MM.1S (cell line): ENCODE measurements at regions not wholly inside any gene's neighbourhood (a gene's known extent, or its start where the extent isn't known, plus 50 kb on each side); places are given as distances from the start of the nearest gene placed in this dataset.

ENCODE experiments used
- CTCF ChIP-seq: fragments of 300-600 bp; sonication (generic); IDR thresholded peaks from 2 replicates; pipeline ENCODE4 v1.5.1; 2016; ENCODE audit warnings: antibody characterized with exemption, low read length, mixed read lengths
- EZH2 ChIP-seq: fragments of 300-600 bp; sonication (generic); optimal IDR thresholded peaks from 2 replicates; pipeline ENCODE3; 2017; ENCODE audit warnings: low read depth, mild to moderate bottlenecking, antibody characterized with exemption, low read length, mixed read lengths

- TF ChIP-seq CTCF: no peak
- TF ChIP-seq EZH2: no peak
These were observed 168.9 kb downstream of the CYRIA start for GRCh38 chr2:16496426-16497388.
